Gastrocnemius medialis (tissue), 4 donors: ENCODE measurements at regions not wholly inside any gene's neighbourhood (a gene's known extent, or its start where the extent isn't known, plus 50 kb on each side); places are given as distances from the start of the nearest gene placed in this dataset.

Experiments
- CTCF ChIP-seq, 5 experiments: fragments of 450-650 bp in 3 of 5; fragments of 200-600 bp in 2 of 5; sonication (generic) in 2 of 5; IDR thresholded peaks in 4 of 5; conservative IDR thresholded peaks in 1 of 5; 1 replicate in 4 of 5; 2 replicates in 1 of 5; pipeline ENCODE4 v1.5.1; 2016 to 2019; ENCODE audit warnings: antibody characterized with exemption in 5 of 5, mild to moderate bottlenecking in 3 of 5, moderate library complexity in 3 of 5
- POLR2A ChIP-seq, 2 donors: fragments of 450-650 bp; IDR thresholded peaks; one replicate each; pipeline ENCODE4 v1.6.1; 2017; ENCODE audit warnings: antibody characterized with exemption in 2 of 2, mild to moderate bottlenecking in 2 of 2, moderate library complexity in 2 of 2

- TF ChIP-seq CTCF (IDR thresholded peaks at IDR 0.05 in 4 of 5, conservative IDR thresholded peaks at IDR 0.05 in 1 of 5) (no peak), POLR2A (IDR thresholded peaks at IDR 0.05) (no peak)
Measured at GRCh38 chr4:159723341-159724048, 620.6 kb downstream of the RAPGEF2 start.
